ENCODE measurements at regions not wholly inside any gene's neighbourhood (a gene's known extent, or its start where the extent isn't known, plus 50 kb on each side); places are given as distances from the start of the nearest gene placed in this dataset.

DNA sequence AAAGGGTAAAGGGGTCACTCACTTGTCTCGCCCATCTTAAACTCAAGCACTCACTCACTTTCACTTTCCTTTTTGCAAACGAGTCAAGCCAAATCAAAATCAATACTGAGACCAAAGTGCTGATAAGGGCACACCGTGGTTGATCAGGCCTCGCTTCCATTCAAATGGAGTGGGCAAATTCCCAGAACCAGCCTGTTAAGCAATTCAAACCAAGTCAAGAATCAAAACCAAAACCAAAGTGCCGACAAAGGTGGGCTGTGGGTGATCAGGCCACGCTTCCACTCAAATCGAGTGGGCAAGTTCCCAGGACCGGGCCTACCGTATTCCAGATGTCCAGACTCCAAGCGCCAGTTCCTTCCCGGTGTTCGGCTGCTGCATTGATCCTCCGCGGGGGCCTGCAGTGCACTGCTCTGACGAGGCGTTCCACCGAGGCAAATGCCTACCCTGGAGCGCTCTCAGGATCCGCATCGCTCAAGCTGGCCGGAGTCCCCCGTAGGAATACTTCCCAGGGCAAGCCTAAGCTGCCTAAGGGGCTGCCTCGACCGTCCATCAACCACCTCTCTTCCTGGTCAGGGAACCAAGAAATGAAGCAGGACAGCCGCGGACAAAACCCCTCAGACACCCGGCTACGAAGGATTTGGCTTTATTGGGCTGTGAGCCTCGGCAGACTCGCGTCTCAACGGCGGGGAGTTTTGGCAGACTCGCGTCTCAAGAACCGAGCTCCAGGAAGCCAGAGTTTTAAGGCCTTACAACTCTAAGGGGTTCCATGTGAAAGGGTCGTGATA, 89.9 kb upstream of the SLC1A4 start:
- TF ChIP-seq, protein P1, sequence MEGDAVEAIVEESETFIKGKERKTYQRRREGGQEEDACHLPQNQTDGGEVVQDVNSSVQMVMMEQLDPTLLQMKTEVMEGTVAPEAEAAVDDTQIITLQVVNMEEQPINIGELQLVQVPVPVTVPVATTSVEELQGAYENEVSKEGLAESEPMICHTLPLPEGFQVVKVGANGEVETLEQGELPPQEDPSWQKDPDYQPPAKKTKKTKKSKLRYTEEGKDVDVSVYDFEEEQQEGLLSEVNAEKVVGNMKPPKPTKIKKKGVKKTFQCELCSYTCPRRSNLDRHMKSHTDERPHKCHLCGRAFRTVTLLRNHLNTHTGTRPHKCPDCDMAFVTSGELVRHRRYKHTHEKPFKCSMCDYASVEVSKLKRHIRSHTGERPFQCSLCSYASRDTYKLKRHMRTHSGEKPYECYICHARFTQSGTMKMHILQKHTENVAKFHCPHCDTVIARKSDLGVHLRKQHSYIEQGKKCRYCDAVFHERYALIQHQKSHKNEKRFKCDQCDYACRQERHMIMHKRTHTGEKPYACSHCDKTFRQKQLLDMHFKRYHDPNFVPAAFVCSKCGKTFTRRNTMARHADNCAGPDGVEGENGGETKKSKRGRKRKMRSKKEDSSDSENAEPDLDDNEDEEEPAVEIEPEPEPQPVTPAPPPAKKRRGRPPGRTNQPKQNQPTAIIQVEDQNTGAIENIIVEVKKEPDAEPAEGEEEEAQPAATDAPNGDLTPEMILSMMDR (conservative IDR thresholded peaks at IDR 0.05; ENCODE audit: low read depth, low read length) = no peak
- no peak for TF ChIP-seq EZH2 (IDR thresholded peaks at IDR 0.05; ENCODE audit: low read length, unreplicated experiment)

All from PC-3 (cell line).